Loucy (cell line): ENCODE measurements at regions not wholly inside any gene's neighbourhood (a gene's known extent, or its start where the extent isn't known, plus 50 kb on each side); places are given as distances from the start of the nearest gene placed in this dataset.

Experiments
- CTCF ChIP-seq: fragments of 200-600 bp; sonication (generic); conservative IDR thresholded peaks from 2 replicates; pipeline ENCODE4 v1.5.1; 2014; ENCODE audit warnings: mild to moderate bottlenecking, antibody characterized with exemption, low read length
- EZH2phosphoT487 ChIP-seq: fragments of 200-600 bp; IDR thresholded peaks from 2 replicates; pipeline ENCODE4 v1.6.1; 2018; ENCODE audit warnings: antibody characterized with exemption, mild to moderate bottlenecking, moderate library complexity, borderline replicate concordance

- TF ChIP-seq CTCF (no peak), EZH2phosphoT487 (no peak)
Measured at GRCh38 chr11:115910379-115910778, 406.2 kb upstream of the CADM1 start.
